Activated T-cell treated with anti-CD3 and anti-CD28 coated beads for 1 hour (primary cell): ENCODE measurements at regions not wholly inside any gene's neighbourhood (a gene's known extent, or its start where the extent isn't known, plus 50 kb on each side); places are given as distances from the start of the nearest gene placed in this dataset.

Experiments
- DNase-seq: peaks from one replicate; pipeline ENCODE4 v3.0.0-alpha.2; 2020; ENCODE audit warnings: low read depth

GRCh38 chr5:126369995-126370731 is 53.0 kb upstream of the GRAMD2B start:
- DNase-seq = no peak

- DNase-seq = no peak
Measured at GRCh38 chr5:126370796-126371718, 52.2 kb upstream of the GRAMD2B start.

- DNase-seq = no peak
Measured at GRCh38 chr5:126373375-126374108, 49.7 kb upstream of the GRAMD2B start.
